Right forelimb (tissue), 1 donor: ENCODE measurements at regions not wholly inside any gene's neighbourhood (a gene's known extent, or its start where the extent isn't known, plus 50 kb on each side); places are given as distances from the start of the nearest gene placed in this dataset.
"Not testable (repeated sequence)": the region's sequence is repeated elsewhere in the genome, so short reads cannot be mapped to it uniquely, and the experiment has no call there.

Experiments
- DNase-seq: peaks from one replicate; pipeline ENCODE4 v3.0.0-alpha.2; 2018

- DNase-seq, result no peak
Measured at GRCh38 chr18:34280000-34280399, 55.3 kb upstream of the NOL4 start.

- no peak for DNase-seq
Measured at GRCh38 chr18:34280653-34281052, 55.9 kb upstream of the NOL4 start.

GRCh38 chr18:34281290-34281689, 56.6 kb upstream of the NOL4 start:
- no peak for DNase-seq

- no peak for DNase-seq
Measured at GRCh38 chr18:34281722-34282121, 57.0 kb upstream of the NOL4 start.

- DNase-seq, result no peak
Measured at GRCh38 chr18:34283506-34283905, 58.8 kb upstream of the NOL4 start.

GRCh38 chr18:34287825-34288224, 63.1 kb upstream of the NOL4 start:
- no peak for DNase-seq

GRCh38 chr18:34292594-34292993, 67.9 kb upstream of the NOL4 start:
- DNase-seq, result no peak

GRCh38 chr18:34297287-34297686, 72.6 kb upstream of the NOL4 start:
- no peak for DNase-seq

- DNase-seq, result no peak
Measured at GRCh38 chr18:34299828-34300227, 75.1 kb upstream of the NOL4 start.

- DNase-seq, result no peak
Measured at GRCh38 chr18:34311468-34311867, 86.8 kb upstream of the NOL4 start.

- DNase-seq, result no peak
Measured at GRCh38 chr18:34314847-34315246, 90.1 kb upstream of the NOL4 start.

GRCh38 chr18:34315591-34316352, 91.1 kb upstream of the NOL4 start:
- DNase-seq, result no peak

- DNase-seq, result no peak
Measured at GRCh38 chr18:34320267-34320666, 95.6 kb upstream of the NOL4 start.

- DNase-seq, result no peak
Measured at GRCh38 chr18:34321066-34321465, 96.4 kb upstream of the NOL4 start.

GRCh38 chr18:34322365-34323289, 97.9 kb upstream of the NOL4 start:
- peak; percentile 69 for DNase-seq

GRCh38 chr18:34329840-34330239, 105.1 kb upstream of the NOL4 start:
- DNase-seq, result no peak

- DNase-seq, result no peak
Measured at GRCh38 chr18:34330308-34330707, 105.6 kb upstream of the NOL4 start.

GRCh38 chr18:34330907-34331306, 106.2 kb upstream of the NOL4 start:
- not testable (repeated sequence) for DNase-seq

GRCh38 chr18:34331343-34331742, 106.6 kb upstream of the NOL4 start:
- DNase-seq, result not testable (repeated sequence)

- DNase-seq, result no peak
Measured at GRCh38 chr18:34339155-34339554, 114.4 kb upstream of the NOL4 start.

GRCh38 chr18:34342960-34343359, 118.2 kb upstream of the NOL4 start:
- DNase-seq, result no peak

- no peak for DNase-seq
Measured at GRCh38 chr18:34345738-34346137, 121.0 kb upstream of the NOL4 start.

- DNase-seq, result no peak
Measured at GRCh38 chr18:34350778-34351177, 126.1 kb upstream of the NOL4 start.
